H1 (cell line): ENCODE measurements at regions not wholly inside any gene's neighbourhood (a gene's known extent, or its start where the extent isn't known, plus 50 kb on each side); places are given as distances from the start of the nearest gene placed in this dataset.

Source experiments
- CTCF ChIA-PET: fragments of 300-600 bp; sonication (Branson Sonifier 250); formaldehyde crosslinking; loops from one replicate; lab custom pipeline; 2021; ENCODE audit not compliant: partially characterized antibody; lab: Charles Lee
- POLR2A ChIA-PET: fragments of 300-600 bp; sonication (Branson Sonifier 250); formaldehyde crosslinking; loops from one replicate; lab custom pipeline; 2021; ENCODE audit warnings: inconsistent platforms; ENCODE audit not compliant: partially characterized antibody; lab: Charles Lee
- DNase-seq, 2 experiments: peaks; one replicate each; pipeline versions ENCODE4 v3.0.0 to v3.0.0-alpha.2; 2010 to 2022; ENCODE audit warnings: low spot score in 2 of 2, low read depth in 1 of 2, mixed read lengths in 1 of 2
- FAIRE-seq: peaks from 2 replicates; lab custom pipeline; 2011; peaks lifted over from hg19 to GRCh38; lab: Jason Lieb, UNC
- H2AFZ ChIP-seq: 2 replicates; pipeline ENCODE4 v1.8.1; 2012; ENCODE audit warnings: low read length, inconsistent platforms
- H2AK5ac ChIP-seq: 2 replicates; pipeline ENCODE4 v1.6.1; 2013; ENCODE audit warnings: low read depth, low read length
- H2BK120ac ChIP-seq: replicated peaks from 2 replicates; pipeline ENCODE3; 2013; ENCODE audit warnings: low read depth, low read length, inconsistent platforms
- H2BK12ac ChIP-seq: 2 replicates; pipeline ENCODE4 v1.6.1; 2013; ENCODE audit warnings: low read depth, low read length
- H2BK15ac ChIP-seq: 2 replicates; pipeline ENCODE4 v1.6.1; 2013; ENCODE audit warnings: low read length
- H2BK20ac ChIP-seq: 2 replicates; pipeline ENCODE4 v1.6.1; 2013; ENCODE audit warnings: low read length
- H2BK5ac ChIP-seq: 2 replicates; pipeline ENCODE4 v1.6.1; 2013; ENCODE audit warnings: low read depth, low read length
- H3K14ac ChIP-seq: 2 replicates; pipeline ENCODE4 v1.6.1; 2013; ENCODE audit warnings: inconsistent platforms; ENCODE audit not compliant: insufficient read length
- H3K18ac ChIP-seq: 2 replicates; pipeline ENCODE4 v1.6.1; 2013; ENCODE audit warnings: low read length; ENCODE audit errors: extremely low read depth
- H3K23ac ChIP-seq: 2 replicates; pipeline ENCODE4 v1.6.1; 2013; ENCODE audit warnings: inconsistent platforms; ENCODE audit not compliant: insufficient read length
- H3K23me2 ChIP-seq: 2 replicates; pipeline ENCODE4 v1.6.1; 2013; ENCODE audit warnings: low read depth, low read length
- H3K27ac ChIP-seq: 2 replicates; pipeline ENCODE4 v1.6.1; 2011; ENCODE audit warnings: low read depth, low read length, inconsistent platforms
- H3K27me3 ChIP-seq, 4 experiments: replicated peaks in 1 of 4; 1 replicate in 1 of 4; 2 replicates in 3 of 4; pipeline versions ENCODE4 v1.6.1 to v1.8.1; 2011 to 2013; ENCODE audit warnings: low read length in 3 of 4, mild to moderate bottlenecking in 3 of 4, inconsistent platforms in 2 of 4, mixed read lengths in 2 of 4, moderate library complexity in 1 of 4; ENCODE audit not compliant: control insufficient read depth in 3 of 4, insufficient read depth in 3 of 4; ENCODE audit errors: extremely low read depth in 1 of 4
- H3K36me3 ChIP-seq, 4 experiments: 2 replicates each; pipeline versions ENCODE4 v1.6.1 to v1.8.1; 2011 to 2013; ENCODE audit warnings: mild to moderate bottlenecking in 4 of 4, low read length in 3 of 4, moderate library complexity in 2 of 4, control low read depth in 1 of 4, inconsistent platforms in 1 of 4; ENCODE audit not compliant: insufficient read depth in 4 of 4, control insufficient read depth in 2 of 4
- H3K4ac ChIP-seq: replicated peaks from 2 replicates; pipeline ENCODE3; 2013; ENCODE audit warnings: low read length, low read depth, mixed read lengths, inconsistent platforms; ENCODE audit not compliant: insufficient read length
- H3K4me1 ChIP-seq, 4 experiments: replicated peaks in 1 of 4; 1 replicate in 1 of 4; 2 replicates in 3 of 4; pipeline versions ENCODE4 v1.6.1 to v1.8.1; 2011 to 2013; ENCODE audit warnings: low read length in 3 of 4, inconsistent platforms in 2 of 4, mixed read lengths in 1 of 4; ENCODE audit not compliant: insufficient read depth in 4 of 4, control insufficient read depth in 3 of 4
- H3K4me2 ChIP-seq, 2 experiments: 2 replicates each; pipeline versions ENCODE4 v1.6.1 to v1.8.1; 2011 to 2013; ENCODE audit warnings: low read depth in 2 of 2, low read length in 2 of 2, control low read depth in 1 of 2, inconsistent platforms in 1 of 2, mild to moderate bottlenecking in 1 of 2; ENCODE audit not compliant: insufficient read depth in 1 of 2
- H3K4me3 ChIP-seq, 4 experiments: fragments of 200-600, 300-600 bp in 1 of 4; sonication (generic), shearing (Covaris generic), sonication (Bioruptor Twin) in 1 of 4; 2 replicates each; pipeline versions ENCODE4 v1.5.1 to v1.8.1; 2011 to 2016; ENCODE audit warnings: low read length in 4 of 4, low read depth in 3 of 4, control low read depth in 2 of 4, inconsistent platforms in 2 of 4, mild to moderate bottlenecking in 2 of 4, mixed read lengths in 1 of 4, moderate library complexity in 1 of 4; ENCODE audit not compliant: insufficient read depth in 2 of 4; ENCODE audit errors: extremely low read depth in 1 of 4
- H3K56ac ChIP-seq: replicated peaks from 2 replicates; pipeline ENCODE3; 2013; ENCODE audit warnings: low read depth, mild to moderate bottlenecking, mixed read lengths, low read length, inconsistent platforms; ENCODE audit not compliant: insufficient read length
- H3K79me1 ChIP-seq: 2 replicates; pipeline ENCODE4 v1.6.1; 2013; ENCODE audit warnings: low read depth, low read length, control low read depth
- H3K79me2 ChIP-seq, 2 experiments: 2 replicates each; pipeline versions ENCODE4 v1.6.1 to v1.8.1; 2012 to 2013; ENCODE audit warnings: low read length in 2 of 2, mild to moderate bottlenecking in 2 of 2, inconsistent platforms in 1 of 2; ENCODE audit not compliant: insufficient read depth in 2 of 2, control insufficient read depth in 1 of 2
- H3K9ac ChIP-seq, 4 experiments: replicated peaks in 1 of 4; 1 replicate in 1 of 4; 2 replicates in 3 of 4; pipeline versions ENCODE4 v1.6.1 to v1.8.1; 2011 to 2013; ENCODE audit warnings: low read depth in 3 of 4, low read length in 3 of 4, control low read depth in 2 of 4, mild to moderate bottlenecking in 2 of 4, moderate library complexity in 2 of 4, inconsistent platforms in 1 of 4; ENCODE audit errors: extremely low read depth in 1 of 4
- H3K9me3 ChIP-seq, 2 experiments: 2 replicates each; pipeline versions ENCODE4 v1.6.1 to v1.8.1; 2012 to 2013; ENCODE audit warnings: mild to moderate bottlenecking in 2 of 2, moderate library complexity in 2 of 2, control low read depth in 1 of 2, inconsistent platforms in 1 of 2, low read depth in 1 of 2, low read length in 1 of 2, mixed read lengths in 1 of 2; ENCODE audit not compliant: insufficient read depth in 2 of 2
- H4K20me1 ChIP-seq, 2 experiments: replicated peaks in 1 of 2; 2 replicates each; pipeline versions ENCODE3 to v1.8.1; 2011 to 2013; ENCODE audit warnings: inconsistent platforms in 2 of 2, low read length in 2 of 2, mild to moderate bottlenecking in 1 of 2; ENCODE audit not compliant: insufficient read depth in 2 of 2, control insufficient read depth in 1 of 2
- H4K5ac ChIP-seq: 2 replicates; pipeline ENCODE4 v1.6.1; 2013; ENCODE audit warnings: low read length, low read depth, mixed read lengths, inconsistent platforms; ENCODE audit not compliant: insufficient read length
- H4K8ac ChIP-seq: 2 replicates; pipeline ENCODE4 v1.8.0; 2013; ENCODE audit warnings: mild to moderate bottlenecking, moderate library complexity, low read length, inconsistent platforms; ENCODE audit not compliant: insufficient read depth; ENCODE audit errors: extremely low read depth
- H4K91ac ChIP-seq: replicated peaks from 2 replicates; pipeline ENCODE3; 2013; ENCODE audit warnings: low read length, mixed read lengths, inconsistent platforms; ENCODE audit not compliant: insufficient read length
- CREB1 ChIP-seq: IDR thresholded peaks from 2 replicates; pipeline ENCODE4 v1.6.1; 2012; ENCODE audit warnings: inconsistent platforms
- TBP ChIP-seq: IDR thresholded peaks from 2 replicates; pipeline ENCODE4 v1.6.1; 2011; ENCODE audit warnings: low read depth, low read length, improper control_type of control experiment
- WGBS, 2 experiments: shearing (Covaris generic) in 1 of 2; methylation state at CpG; one replicate each; pipeline versions ENCODE4 v1.1.6 to v1.1.7; 2013 to 2015; ENCODE audit warnings: low lambda C conversion rate in 2 of 2, mixed read lengths in 2 of 2, inconsistent platforms in 1 of 2, low coverage in 1 of 2, missing lambda C conversion rate in 1 of 2; ENCODE audit not compliant: insufficient replicate concordance in 2 of 2, insufficient coverage in 1 of 2, insufficient read length in 1 of 2; ENCODE audit errors: extremely low coverage in 1 of 2, missing lambda C conversion rate in 1 of 2; 5-methylcytosine and 5-hydroxymethylcytosine counted together

GRCh38 chrX:20995829-20996228, 378.4 kb upstream of the CNKSR2 start:
- H3K79me2 ChIP-seq, result no peaks in the 10 kb centered on the region
- H4K8ac ChIP-seq, result no peak overlapping the region
- no peak overlapping the region for H4K5ac ChIP-seq
- no peak overlapping the region for H3K56ac ChIP-seq
- no peak for DNase-seq
- no peak overlapping the region for H2BK5ac ChIP-seq
- ChIA-PET POLR2A (no interaction called here), CTCF (interaction anchor here (0.7 kb wide), 1 partner anchor 393 kb away, joined by 3 read pairs; no protein-coding TSS in a partner anchor)
- H3K4ac ChIP-seq, result no peak overlapping the region
- H2AK5ac ChIP-seq, result no peak overlapping the region
- no peaks in the 10 kb centered on the region for H3K36me3 ChIP-seq
- H2BK12ac ChIP-seq, result no peak overlapping the region
- no peaks in the 10 kb centered on the region for H3K23me2 ChIP-seq
- no peak overlapping the region for H3K27ac ChIP-seq
- peak overlapping the region in 1 of 2 experiments; percentile 38; a peak in 1 of 4 replicates for H3K4me2 ChIP-seq
- H3K4me1 ChIP-seq, result no peaks in the 10 kb centered on the region; a peak in 1 of 7 replicates
- no peak overlapping the region for H3K14ac ChIP-seq
- no peak overlapping the region for H3K9ac ChIP-seq
- WGBS, 2 experiments, result 0% methylated on average over 1 of the region's 2 CpGs; no CpG with 5 or more reads in 1 of the 2 experiments
- no peaks in the 10 kb centered on the region for H3K9me3 ChIP-seq
- H3K23ac ChIP-seq, result no peak overlapping the region
- peak; percentile 7 for FAIRE-seq
- H3K79me1 ChIP-seq, result no peaks in the 10 kb centered on the region
- H4K91ac ChIP-seq, result no peak overlapping the region
- no peaks in the 10 kb centered on the region for H4K20me1 ChIP-seq
- H2BK120ac ChIP-seq, result no peak overlapping the region
- H3K27me3 ChIP-seq, result no peaks in the 10 kb centered on the region
- no peak overlapping the region for H3K18ac ChIP-seq
- H2BK15ac ChIP-seq, result no peak overlapping the region
- 0 out of 8 replicates have a peak overlapping the region, but pooled peaks of 1 of the 4 experiments have one; percentile 12 for H3K4me3 ChIP-seq
- no peak overlapping the region for H2BK20ac ChIP-seq
- H2AFZ ChIP-seq, result no peak overlapping the region
- TF ChIP-seq TBP (no peak), CREB1 (no peak)
